NCI-H1694 (cell line): ENCODE measurements at regions not wholly inside any gene's neighbourhood (a gene's known extent, or its start where the extent isn't known, plus 50 kb on each side); places are given as distances from the start of the nearest gene placed in this dataset.

Experiments used
- DNase-seq: peaks from one replicate; lab custom pipeline; 2025; lab: John Stamatoyannopoulos, UW

DNA sequence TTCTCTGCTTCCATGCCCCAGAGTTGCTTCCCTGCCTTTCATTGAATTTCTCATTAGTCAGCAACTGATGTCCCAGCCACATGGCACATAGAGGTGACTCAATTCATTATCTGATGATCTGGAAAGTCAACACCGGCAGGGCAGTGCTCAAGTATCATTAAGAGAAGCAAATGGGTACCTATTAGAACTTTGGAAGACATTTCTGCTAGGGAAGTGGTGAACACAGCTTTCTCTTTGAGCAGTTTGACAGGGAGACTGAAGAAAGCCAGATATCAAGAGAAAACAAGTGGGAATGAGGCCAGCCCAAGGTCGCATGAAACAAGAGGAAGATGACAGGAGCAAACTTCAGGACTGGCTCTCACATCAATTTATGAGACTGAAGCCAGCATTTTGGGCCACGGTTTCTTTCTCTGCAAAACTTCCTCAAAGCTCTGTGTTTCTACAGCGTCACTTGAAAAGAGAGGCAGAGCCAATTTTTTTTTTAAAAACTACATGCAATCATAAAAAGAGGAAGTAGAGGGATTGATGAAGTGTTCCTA, 108.3 kb upstream of the RPS6KA3 start:
- DNase-seq: no peak

DNA sequence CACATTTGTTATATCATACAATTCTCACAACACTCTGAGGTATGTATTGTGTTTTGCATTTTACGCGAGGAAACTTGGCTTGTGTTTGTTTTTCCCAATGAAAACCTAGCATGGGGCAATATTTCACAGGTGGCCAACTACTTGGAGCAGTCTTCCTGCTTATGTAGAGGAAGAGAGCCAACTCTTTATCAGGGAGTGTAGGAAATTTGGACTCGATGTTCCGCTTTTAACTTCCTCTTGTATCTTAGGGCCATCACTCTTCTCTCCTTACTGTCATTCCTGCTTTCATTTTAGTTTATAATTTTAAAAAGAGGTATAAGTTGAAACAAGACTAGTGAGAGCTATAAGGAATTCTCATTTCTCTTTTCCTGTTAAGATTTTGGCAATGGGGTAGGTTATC, 107.7 kb upstream of the RPS6KA3 start:
- no peak for DNase-seq

- no peak for DNase-seq
These were observed 106.4 kb upstream of the RPS6KA3 start for GRCh38 chrX:20373063-20373462.

DNA sequence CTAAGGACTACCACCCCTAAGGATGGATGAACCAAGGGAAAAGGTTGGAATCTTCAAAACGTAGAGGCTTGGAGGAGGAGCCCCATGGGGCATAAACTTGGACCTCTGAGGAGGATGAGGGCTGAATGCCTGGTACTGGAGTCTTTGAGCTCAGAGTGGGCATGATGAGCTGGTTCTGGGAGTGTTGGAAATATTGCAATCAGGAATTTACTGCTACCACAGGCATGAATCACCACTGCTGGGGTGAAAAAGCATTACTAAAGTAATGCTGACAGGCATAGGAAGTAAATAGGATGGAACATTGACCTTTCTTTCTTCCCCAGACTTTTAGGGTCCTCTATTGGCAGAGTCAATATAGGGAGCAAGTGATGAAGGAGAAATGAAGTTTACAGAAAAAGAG, 105.8 kb upstream of the RPS6KA3 start:
- DNase-seq: no peak

DNA sequence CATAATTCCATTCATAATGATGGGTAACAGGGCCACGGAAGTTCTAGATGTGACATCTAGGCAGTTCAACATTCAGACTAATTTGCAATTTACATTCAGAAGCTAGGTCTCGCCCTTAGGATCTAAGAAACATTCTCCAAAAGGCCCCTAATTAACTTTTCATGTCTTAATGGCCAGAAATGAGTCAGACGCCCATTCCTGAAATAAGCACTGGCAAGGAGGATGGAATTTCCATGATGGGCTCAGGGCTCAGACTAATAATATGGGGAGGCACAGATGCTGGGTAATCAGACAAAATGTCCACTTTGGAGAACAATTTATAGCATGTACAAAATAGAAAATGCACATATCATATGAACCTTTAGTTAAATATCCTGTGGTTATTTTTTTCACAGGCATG, 102.8 kb upstream of the RPS6KA3 start:
- no peak for DNase-seq

- no peak for DNase-seq
These were observed 97.5 kb upstream of the RPS6KA3 start for GRCh38 chrX:20364238-20364637.

DNA sequence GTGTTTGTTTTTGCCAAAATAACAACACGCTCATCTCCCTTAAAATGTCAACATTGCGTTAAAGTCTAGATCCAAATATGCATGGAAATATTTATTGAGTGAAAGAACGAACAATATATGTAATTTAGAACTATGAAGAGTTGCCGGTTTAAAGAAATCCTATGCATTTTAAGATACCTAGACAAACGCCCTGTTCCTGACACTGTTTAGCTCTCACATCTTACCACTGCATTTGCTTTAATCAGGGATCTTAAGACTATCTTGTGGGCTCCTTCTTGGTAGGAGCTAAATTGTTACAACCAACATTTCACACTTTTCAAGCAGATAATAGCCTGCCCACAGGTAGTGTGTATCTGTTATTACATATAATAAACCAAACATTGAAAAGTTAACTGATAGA, 96.6 kb upstream of the RPS6KA3 start:
- DNase-seq: no peak

DNA sequence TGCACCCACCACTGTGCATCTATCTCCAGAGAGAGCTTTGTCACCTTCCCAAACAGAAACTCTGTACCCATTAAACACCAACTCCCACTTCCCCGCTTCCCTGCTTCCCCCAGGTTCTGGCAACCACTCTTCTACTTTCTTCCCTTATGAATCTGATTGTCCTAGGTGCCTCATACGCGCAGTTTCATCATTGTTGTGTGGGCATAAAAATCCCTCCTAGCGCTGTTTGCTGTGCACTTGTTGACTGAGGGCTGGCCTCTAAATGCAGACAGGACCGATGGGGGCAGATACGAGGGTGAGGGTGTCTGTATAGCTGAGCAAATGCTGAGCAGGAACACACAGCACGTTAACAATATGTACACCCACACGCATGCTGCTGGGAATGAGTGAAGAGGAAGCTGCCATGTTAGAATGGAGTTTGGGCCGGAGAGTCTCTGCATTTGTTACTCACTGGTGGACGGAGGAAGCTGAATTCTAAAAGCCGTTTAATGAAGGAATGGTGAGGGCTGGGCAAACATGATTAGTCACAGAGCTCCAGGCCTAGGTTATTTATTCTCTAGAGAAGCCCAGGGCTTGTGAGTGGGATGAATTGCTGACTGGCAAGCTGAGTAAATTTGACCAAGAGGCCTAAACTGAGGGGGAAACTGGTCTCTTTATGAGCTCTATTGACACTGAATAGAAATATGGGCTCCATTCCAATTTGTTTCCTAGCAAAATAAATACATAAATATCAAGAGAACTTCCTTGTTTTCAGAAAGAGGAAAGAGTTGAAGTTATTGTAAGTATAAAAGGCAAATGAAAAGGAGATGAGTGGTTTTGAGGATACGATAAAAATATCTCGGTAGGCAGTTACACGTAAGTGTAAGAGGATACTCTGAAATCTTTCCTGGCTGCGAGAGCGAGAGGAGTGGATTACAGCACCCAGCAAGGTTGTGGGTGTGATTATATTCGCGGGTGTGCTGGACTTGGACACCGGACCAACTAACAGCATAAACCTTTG, 95.9 kb upstream of the RPS6KA3 start:
- no peak for DNase-seq

- DNase-seq: no peak
These were observed 95.2 kb upstream of the RPS6KA3 start for GRCh38 chrX:20361890-20362262.

- no peak for DNase-seq
These were observed 94.6 kb upstream of the RPS6KA3 start for GRCh38 chrX:20361081-20361889.

DNA sequence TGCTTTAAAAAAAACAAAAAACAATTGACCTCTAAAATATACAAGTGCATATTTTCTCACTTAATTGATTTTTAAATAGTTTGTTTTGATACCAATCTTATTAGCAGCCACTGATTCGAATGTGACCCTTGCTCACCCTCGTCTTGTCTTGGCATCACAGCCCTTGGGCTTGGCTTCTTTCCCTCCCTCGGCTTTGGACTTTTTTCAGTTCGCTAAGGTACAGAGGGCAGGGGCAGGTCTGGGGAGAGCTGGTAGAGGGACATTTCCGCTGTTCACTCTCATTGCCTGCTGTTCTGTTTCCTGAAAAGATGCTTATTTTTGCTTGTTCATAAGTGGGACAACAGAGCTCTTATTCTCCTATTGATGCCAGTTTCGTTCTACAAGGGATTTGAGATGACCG, 88.5 kb upstream of the RPS6KA3 start:
- DNase-seq: no peak

GRCh38 chrX:20354505-20354904, 87.8 kb upstream of the RPS6KA3 start:
- DNase-seq: no peak

DNA sequence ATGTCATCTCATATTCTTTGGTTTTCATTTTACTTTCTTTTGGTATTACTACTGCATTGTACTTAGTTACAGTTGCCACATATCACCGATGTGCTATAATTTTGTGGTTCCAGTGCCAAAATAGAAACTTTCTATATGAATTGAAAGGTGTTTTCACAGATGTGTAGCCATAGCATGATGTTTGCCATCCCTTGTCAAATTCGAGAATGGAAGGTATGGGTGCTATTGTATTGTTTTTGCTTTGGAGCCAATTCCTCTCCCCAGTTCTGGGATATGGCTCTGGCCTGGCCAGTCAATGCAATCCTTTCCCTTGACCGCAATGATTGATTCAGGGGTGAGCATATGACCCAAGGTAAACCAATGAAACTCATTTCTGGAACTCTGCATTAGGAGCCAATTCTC, 86.2 kb upstream of the RPS6KA3 start:
- no peak for DNase-seq

DNA sequence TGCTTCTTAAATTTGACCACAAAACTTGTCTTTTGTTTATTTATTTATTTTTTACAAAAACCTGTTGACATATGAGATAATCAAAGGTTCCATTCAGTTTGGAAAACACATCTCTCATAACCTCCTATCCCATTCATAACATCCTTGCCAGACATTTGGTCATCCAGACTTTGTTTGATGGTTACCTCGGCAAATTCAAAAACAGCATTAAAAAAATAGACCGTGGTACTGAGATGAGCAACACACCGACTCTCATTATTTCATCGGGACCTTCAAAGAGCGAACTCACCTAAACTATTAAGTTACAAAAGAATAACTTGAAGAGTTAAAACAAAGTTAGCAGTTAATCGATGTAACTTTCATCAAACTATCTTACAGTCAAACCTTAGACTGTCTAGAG, 85.8 kb upstream of the RPS6KA3 start:
- DNase-seq: no peak

DNA sequence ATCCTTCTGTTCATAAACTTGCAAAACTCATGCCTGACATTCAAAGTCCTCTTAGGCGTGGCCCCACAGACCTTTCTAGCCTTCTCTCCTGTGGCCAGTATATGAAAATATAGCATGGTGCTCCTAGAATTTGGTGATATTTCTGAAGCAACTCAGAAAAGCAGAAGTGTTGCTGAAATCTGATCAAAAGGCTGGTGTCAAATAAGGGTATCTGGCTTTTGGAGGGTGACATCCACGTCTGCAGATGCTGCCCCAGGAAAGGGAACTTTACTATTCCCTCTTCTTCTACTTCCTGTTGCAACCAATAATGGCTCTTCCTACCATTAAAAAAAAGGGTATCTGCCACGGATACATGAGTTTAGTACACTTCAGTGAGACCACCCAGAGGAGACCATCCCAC, 83.9 kb upstream of the RPS6KA3 start:
- DNase-seq: no peak

- DNase-seq: no peak
These were observed 81.4 kb upstream of the RPS6KA3 start for GRCh38 chrX:20348139-20348538.

GRCh38 chrX:20347481-20347880, 80.8 kb upstream of the RPS6KA3 start:
- no peak for DNase-seq

GRCh38 chrX:20333672-20334071, 67.0 kb upstream of the RPS6KA3 start:
- DNase-seq: no peak

- DNase-seq: no peak
These were observed 63.8 kb upstream of the RPS6KA3 start for GRCh38 chrX:20330545-20330944.

DNA sequence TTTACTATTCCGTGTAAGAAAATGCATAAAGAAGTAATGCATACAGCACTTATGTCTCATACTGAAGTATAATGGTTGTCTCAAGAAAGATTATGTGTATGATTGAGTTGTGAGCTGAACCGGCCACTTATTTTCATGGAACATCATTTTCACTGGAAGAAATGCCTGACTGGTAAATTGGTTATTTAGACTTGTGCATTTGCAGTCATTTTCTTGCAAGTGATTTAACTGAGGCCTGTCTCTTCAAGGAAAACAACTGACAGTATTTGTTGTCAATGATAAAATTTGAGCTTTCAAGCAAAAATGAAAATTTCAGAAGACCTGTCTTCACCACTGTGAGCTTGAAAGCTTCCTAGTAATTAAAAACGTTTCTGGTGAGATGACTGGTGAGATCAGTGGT, 62.7 kb upstream of the RPS6KA3 start:
- no peak for DNase-seq

DNA sequence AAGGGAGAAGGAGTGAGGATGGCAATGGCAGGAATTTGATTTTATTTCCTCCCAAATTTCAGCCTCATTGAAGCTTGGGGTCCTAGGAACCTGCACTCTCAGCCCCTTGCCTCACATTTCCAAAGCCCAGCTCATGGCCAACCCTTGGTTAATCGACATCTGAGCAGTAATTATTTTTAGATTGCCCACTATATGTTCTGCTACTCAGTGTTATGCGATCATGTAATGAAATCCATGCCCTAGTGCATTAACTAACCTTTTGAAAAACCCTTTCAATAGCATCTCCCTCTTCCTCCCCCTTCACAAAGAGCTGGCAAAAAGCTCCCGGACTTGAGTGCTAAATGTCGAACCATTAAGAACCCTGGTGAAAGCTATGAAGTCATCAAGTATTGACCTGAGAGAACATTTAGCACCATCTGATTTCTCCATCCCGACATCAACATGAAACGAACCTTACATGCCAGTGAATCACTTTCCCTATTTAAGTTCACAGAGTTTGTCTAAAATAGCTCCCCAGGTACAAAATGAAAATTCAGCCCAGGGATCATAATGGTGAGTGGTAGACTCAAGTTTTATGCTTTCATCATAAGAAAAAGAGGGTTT, 59.2 kb upstream of the RPS6KA3 start:
- no peak for DNase-seq

GRCh38 chrX:20322887-20323286, 56.2 kb upstream of the RPS6KA3 start:
- no peak for DNase-seq
